ENCODE measurements at regions not wholly inside any gene's neighbourhood (a gene's known extent, or its start where the extent isn't known, plus 50 kb on each side); places are given as distances from the start of the nearest gene placed in this dataset.

- no peak for DNase-seq (ENCODE audit: low spot score)
- Mint-ChIP-seq H3K27ac (no peak overlapping the region), H3K4me1 (ENCODE audit: low read depth) (peaks cover 22% of the 10 kb centered on the region), H3K36me3 (ENCODE audit: low read depth) (no peaks in the 10 kb centered on the region), H3K4me3 (no peak overlapping the region), H3K9me3 (no peaks in the 10 kb centered on the region), H3K27me3 (ENCODE audit: low read depth) (no peaks in the 10 kb centered on the region)
These were observed 393.8 kb downstream of the SHQ1 start for GRCh38 chr3:72454441-72454840.

DNA sequence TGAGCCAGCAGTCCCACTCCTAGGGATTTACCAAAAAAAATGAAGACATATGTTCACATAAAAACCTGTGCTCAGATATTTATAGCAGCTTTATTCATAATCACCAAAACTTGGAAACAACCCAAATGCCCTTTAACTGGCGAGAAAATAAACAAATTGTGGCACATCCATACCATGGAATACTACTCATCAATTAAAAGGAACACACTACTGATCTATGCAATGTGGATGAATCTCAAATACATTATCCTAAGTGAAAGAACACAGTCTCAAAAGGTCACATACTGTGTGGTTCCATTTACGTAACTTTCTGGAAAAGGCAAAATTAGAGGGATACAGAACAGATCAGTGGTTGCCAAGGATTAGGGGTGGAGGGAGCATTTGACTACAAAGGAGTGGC is 394.5 kb downstream of the SHQ1 start:
- Mint-ChIP-seq H3K27me3 (ENCODE audit: low read depth) (no peaks in the 10 kb centered on the region), H3K4me1 (ENCODE audit: low read depth) (peaks cover 26% of the 10 kb centered on the region), H3K36me3 (ENCODE audit: low read depth) (no peaks in the 10 kb centered on the region), H3K9me3 (no peaks in the 10 kb centered on the region), H3K27ac (no peak overlapping the region), H3K4me3 (no peak overlapping the region)
- DNase-seq (ENCODE audit: low spot score), result no peak

- Mint-ChIP-seq H3K9me3 (no peaks in the 10 kb centered on the region), H3K27me3 (ENCODE audit: low read depth) (no peaks in the 10 kb centered on the region), H3K4me1 (ENCODE audit: low read depth) (peaks cover 26% of the 10 kb centered on the region), H3K36me3 (ENCODE audit: low read depth) (no peaks in the 10 kb centered on the region), H3K27ac (no peak overlapping the region), H3K4me3 (no peak overlapping the region)
- no peak for DNase-seq (ENCODE audit: low spot score)
These were observed 395.5 kb downstream of the SHQ1 start for GRCh38 chr3:72452745-72453144.

DNA sequence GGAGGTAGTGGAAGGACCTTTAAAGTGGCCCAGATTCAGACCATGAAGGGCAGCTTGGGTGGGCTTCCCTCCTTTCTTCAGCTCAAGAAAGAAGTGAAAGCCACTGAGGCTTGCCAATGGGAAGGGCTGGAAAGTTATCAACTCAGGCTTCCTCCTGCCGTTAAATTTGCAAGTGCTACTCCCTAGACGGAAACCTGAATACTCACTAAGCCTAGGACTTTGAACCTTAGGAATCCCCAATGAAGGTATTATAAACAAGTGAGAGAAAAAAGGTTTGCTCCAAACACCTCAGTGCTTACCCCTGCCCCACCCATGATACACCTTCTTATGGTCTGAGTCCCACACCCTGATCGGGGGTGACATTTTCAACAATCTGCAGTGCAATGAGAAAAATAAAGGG is 396.4 kb downstream of the SHQ1 start:
- no peak overlapping the region for H3K27ac Mint-ChIP-seq
- no peaks in the 10 kb centered on the region for H3K27me3 Mint-ChIP-seq (ENCODE audit: low read depth)
- no peak overlapping the region for H3K4me3 Mint-ChIP-seq
- H3K4me1 Mint-ChIP-seq (ENCODE audit: low read depth), result peaks cover 26% of the 10 kb centered on the region
- H3K9me3 Mint-ChIP-seq, result no peaks in the 10 kb centered on the region
- no peaks in the 10 kb centered on the region for H3K36me3 Mint-ChIP-seq (ENCODE audit: low read depth)
- DNase-seq (ENCODE audit: low spot score), result no peak

GRCh38 chr3:72449551-72449950 is 398.7 kb downstream of the SHQ1 start:
- Mint-ChIP-seq H3K4me3 (no peak overlapping the region), H3K27me3 (ENCODE audit: low read depth) (no peaks in the 10 kb centered on the region), H3K36me3 (ENCODE audit: low read depth) (peaks cover 13% of the 10 kb centered on the region), H3K9me3 (no peaks in the 10 kb centered on the region), H3K27ac (no peak overlapping the region), H3K4me1 (ENCODE audit: low read depth) (peaks cover 36% of the 10 kb centered on the region)
- no peak for DNase-seq (ENCODE audit: low spot score)

GRCh38 chr3:72448858-72449257 is 399.4 kb downstream of the SHQ1 start:
- no peaks in the 10 kb centered on the region for H3K9me3 Mint-ChIP-seq
- no peak for DNase-seq (ENCODE audit: low spot score)
- peaks cover 20% of the 10 kb centered on the region for H3K36me3 Mint-ChIP-seq (ENCODE audit: low read depth)
- no peak overlapping the region for H3K4me3 Mint-ChIP-seq
- H3K27me3 Mint-ChIP-seq (ENCODE audit: low read depth), result no peaks in the 10 kb centered on the region
- peaks cover 43% of the 10 kb centered on the region for H3K4me1 Mint-ChIP-seq (ENCODE audit: low read depth)
- H3K27ac Mint-ChIP-seq, result no peak overlapping the region

GRCh38 chr3:72448375-72448823 is 399.8 kb downstream of the SHQ1 start:
- H3K27me3 Mint-ChIP-seq (ENCODE audit: low read depth), result no peaks in the 10 kb centered on the region
- no peak for DNase-seq (ENCODE audit: low spot score)
- H3K9me3 Mint-ChIP-seq, result no peaks in the 10 kb centered on the region
- no peak overlapping the region for H3K27ac Mint-ChIP-seq
- H3K4me3 Mint-ChIP-seq, result no peak overlapping the region
- H3K4me1 Mint-ChIP-seq (ENCODE audit: low read depth), result peaks cover 46% of the 10 kb centered on the region
- H3K36me3 Mint-ChIP-seq (ENCODE audit: low read depth), result peaks cover 24% of the 10 kb centered on the region

DNA sequence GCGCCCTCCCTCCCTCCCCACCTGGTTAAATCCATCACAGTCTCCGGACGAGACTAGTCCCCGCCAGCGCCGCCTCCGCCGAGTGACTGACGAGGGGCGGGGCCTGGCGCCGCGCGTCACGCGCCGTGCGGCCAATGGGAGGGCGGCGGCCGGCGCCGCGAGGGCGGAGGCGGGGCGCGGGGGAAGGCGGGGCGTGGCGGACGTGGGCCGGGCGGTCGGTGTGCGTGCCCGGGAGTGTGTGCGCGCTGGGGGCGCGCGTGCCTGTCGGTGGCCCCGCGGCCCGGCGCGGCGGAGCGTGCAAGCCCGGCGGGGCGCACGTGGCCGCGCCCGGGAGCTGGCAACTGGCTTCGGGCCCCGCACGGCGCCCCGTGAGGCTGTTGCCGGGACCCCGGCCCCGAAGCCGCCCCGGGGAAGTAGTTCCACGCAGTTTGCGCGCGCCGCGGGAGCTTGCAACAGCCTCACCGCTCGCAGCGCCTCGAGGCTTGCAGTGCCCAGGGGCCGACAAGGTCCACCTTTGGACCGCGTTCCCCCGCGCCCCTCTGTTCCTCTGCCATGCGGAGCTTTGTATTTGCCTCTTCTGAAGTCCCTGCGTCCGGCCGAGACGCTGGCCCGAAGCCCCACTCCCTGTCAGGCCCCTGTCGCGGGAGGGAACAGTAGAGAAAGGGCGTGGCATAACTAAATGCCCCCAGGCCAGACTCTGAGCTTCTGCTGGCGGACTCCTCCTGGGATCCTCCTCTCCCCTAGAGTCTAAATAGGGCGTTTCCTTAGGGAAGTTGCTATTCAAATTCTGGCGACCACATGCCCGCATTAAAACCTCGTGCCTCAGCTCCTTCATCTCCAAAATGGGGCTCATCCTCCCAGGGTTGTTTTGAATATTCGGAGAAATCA is 400.9 kb downstream of the SHQ1 start:
- Mint-ChIP-seq H3K9me3 (no peaks in the 10 kb centered on the region), H3K4me3 (peak overlapping the region; percentile 73), H3K4me1 (ENCODE audit: low read depth) (peaks cover 48% of the 10 kb centered on the region), H3K27me3 (ENCODE audit: low read depth) (no peaks in the 10 kb centered on the region), H3K27ac (peak overlapping the region; percentile 77), H3K36me3 (ENCODE audit: low read depth) (peaks cover 34% of the 10 kb centered on the region)
- peak; percentile 92 for DNase-seq (ENCODE audit: low spot score)

GRCh38 chr3:72446218-72447058 is 401.8 kb downstream of the SHQ1 start, which contains the start of gene RYBP:
TSS of gene RYBP (minus strand) at chr3:72446621.
- H3K4me1 Mint-ChIP-seq (ENCODE audit: low read depth), result peaks cover 53% of the 10 kb centered on the region
- no peaks in the 10 kb centered on the region for H3K27me3 Mint-ChIP-seq (ENCODE audit: low read depth)
- peaks cover 35% of the 10 kb centered on the region for H3K36me3 Mint-ChIP-seq (ENCODE audit: low read depth)
- DNase-seq (ENCODE audit: low spot score), result no peak
- no peaks in the 10 kb centered on the region for H3K9me3 Mint-ChIP-seq
- H3K4me3 Mint-ChIP-seq, result peak within 1 kb of the TSS; percentile 98
- H3K27ac Mint-ChIP-seq, result peak within 1 kb of the TSS; percentile 97

DNA sequence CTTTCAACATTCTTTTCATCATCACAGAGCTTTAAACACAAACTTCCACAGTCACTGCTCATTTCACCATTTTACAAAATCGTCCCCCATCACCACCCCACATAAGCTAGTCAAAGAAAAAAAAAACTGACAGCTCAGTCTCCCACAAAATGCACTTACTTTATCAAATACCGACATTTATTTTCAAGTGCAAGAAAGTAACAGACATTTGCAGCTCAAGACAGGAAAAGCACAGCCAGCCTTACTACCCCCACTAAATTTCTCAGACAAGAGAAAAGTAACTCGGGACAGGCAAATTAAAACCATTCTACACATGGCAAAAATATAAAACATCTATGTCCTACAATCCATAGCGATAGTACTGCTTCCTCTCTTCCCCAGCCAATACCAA is 402.4 kb downstream of the SHQ1 start:
- Mint-ChIP-seq H3K36me3 (ENCODE audit: low read depth) (peaks cover 38% of the 10 kb centered on the region), H3K27ac (peak overlapping the region; percentile 97), H3K9me3 (no peaks in the 10 kb centered on the region), H3K4me1 (ENCODE audit: low read depth) (peaks cover 56% of the 10 kb centered on the region), H3K4me3 (peak overlapping the region; percentile 98), H3K27me3 (ENCODE audit: low read depth) (no peaks in the 10 kb centered on the region)
- no peak for DNase-seq (ENCODE audit: low spot score)

GRCh38 chr3:72444656-72445223 is 403.5 kb downstream of the SHQ1 start:
- peaks cover 42% of the 10 kb centered on the region for H3K36me3 Mint-ChIP-seq (ENCODE audit: low read depth)
- H3K27ac Mint-ChIP-seq, result peak overlapping the region; percentile 97
- H3K4me3 Mint-ChIP-seq, result peak overlapping the region; percentile 98
- no peaks in the 10 kb centered on the region for H3K9me3 Mint-ChIP-seq
- H3K27me3 Mint-ChIP-seq (ENCODE audit: low read depth), result no peaks in the 10 kb centered on the region
- no peak for DNase-seq (ENCODE audit: low spot score)
- peaks cover 64% of the 10 kb centered on the region for H3K4me1 Mint-ChIP-seq (ENCODE audit: low read depth)

GRCh38 chr3:72442759-72443158 is 405.5 kb downstream of the SHQ1 start:
- Mint-ChIP-seq H3K36me3 (ENCODE audit: low read depth) (peaks cover 56% of the 10 kb centered on the region), H3K27me3 (ENCODE audit: low read depth) (no peaks in the 10 kb centered on the region), H3K9me3 (no peaks in the 10 kb centered on the region), H3K4me1 (ENCODE audit: low read depth) (peaks cover 78% of the 10 kb centered on the region), H3K4me3 (peak overlapping the region; percentile 98), H3K27ac (peak overlapping the region; percentile 51)
- DNase-seq (ENCODE audit: low spot score), result no peak

DNA sequence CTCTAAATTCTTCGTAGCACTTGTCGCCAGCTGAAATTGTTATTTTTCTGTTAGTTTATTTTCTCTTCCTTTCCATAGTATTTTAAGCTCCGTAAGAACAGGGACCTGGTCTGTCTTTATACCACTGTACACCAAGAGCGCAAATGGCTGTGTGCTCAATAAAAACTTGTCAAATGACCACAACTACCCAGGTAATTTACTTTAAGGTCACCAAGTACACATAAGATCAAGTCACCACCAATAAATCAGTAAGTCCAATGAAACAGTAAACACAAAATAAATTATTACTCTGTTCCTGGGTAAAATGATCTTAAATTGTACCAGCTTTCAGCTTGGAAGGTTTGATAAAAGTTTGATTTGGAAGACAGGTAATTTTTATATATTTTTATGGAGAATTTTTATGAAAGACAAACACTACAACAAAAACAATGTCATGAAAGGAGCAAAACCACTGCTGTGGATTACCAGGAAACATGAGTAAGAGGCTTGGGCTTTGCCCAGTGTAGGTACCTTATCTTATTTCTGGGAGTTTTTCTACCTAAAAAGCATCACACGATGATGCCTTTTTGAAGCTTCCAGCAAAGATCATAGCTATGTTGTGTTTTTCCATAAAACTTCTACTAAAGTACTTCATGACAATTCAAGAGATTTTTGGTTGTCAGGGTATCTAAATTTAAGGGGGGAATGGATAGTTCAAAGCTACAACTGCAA is 406.8 kb downstream of the SHQ1 start:
- peak overlapping the region; percentile 58 for H3K27ac Mint-ChIP-seq
- no peaks in the 10 kb centered on the region for H3K9me3 Mint-ChIP-seq
- H3K4me3 Mint-ChIP-seq, result peak overlapping the region; percentile 98
- H3K36me3 Mint-ChIP-seq (ENCODE audit: low read depth), result peaks cover 63% of the 10 kb centered on the region
- H3K4me1 Mint-ChIP-seq (ENCODE audit: low read depth), result peaks cover 90% of the 10 kb centered on the region
- no peaks in the 10 kb centered on the region for H3K27me3 Mint-ChIP-seq (ENCODE audit: low read depth)
- DNase-seq (ENCODE audit: low spot score), result no peak
